Panc1 (cell line): ENCODE measurements at regions not wholly inside any gene's neighbourhood (a gene's known extent, or its start where the extent isn't known, plus 50 kb on each side); places are given as distances from the start of the nearest gene placed in this dataset.

Source experiments
- POLR2AphosphoS5 ChIP-seq: IDR thresholded peaks from 2 replicates; pipeline ENCODE4 v1.6.1; 2012; ENCODE audit warnings: mild to moderate bottlenecking, low read depth, low read length, moderate library complexity
- TF ChIP-seq, protein P1 (sequence below), 2 experiments: IDR thresholded peaks; 2 replicates each; pipeline ENCODE4 v1.6.1; 2011 to 2012; ENCODE audit warnings: low read depth in 2 of 2, control low read depth in 1 of 2, low read length in 1 of 2, mild to moderate bottlenecking in 1 of 2, moderate library complexity in 1 of 2; ENCODE audit not compliant: insufficient read depth in 1 of 2
- TF ChIP-seq, protein P2 (sequence below): fragments of 450-650 bp; IDR thresholded peaks from 2 replicates; pipeline ENCODE4 v1.5.1; 2017; ENCODE audit warnings: mild to moderate bottlenecking

DNA sequence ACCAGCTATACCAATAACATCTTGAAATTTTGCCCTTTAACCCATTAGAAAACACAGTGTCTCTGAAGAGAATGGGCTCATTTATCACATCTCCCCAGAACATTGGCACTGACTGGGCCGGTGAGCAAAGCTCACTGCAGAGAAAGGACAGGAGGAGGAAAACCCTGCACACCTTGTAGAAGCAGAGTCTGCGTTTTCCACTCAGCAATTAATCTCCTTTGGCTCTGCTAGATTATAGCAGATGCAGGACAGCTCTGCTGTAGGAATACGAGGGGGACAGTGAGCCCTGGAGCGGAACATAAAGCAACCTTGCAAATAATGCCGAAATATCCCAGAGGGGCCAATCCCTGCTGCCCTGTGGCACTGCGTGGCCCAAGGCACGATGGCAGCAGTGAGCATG lies 113.9 kb downstream of the TSN start:
- no peak for TF ChIP-seq POLR2AphosphoS5
- TF ChIP-seq, protein P1, sequence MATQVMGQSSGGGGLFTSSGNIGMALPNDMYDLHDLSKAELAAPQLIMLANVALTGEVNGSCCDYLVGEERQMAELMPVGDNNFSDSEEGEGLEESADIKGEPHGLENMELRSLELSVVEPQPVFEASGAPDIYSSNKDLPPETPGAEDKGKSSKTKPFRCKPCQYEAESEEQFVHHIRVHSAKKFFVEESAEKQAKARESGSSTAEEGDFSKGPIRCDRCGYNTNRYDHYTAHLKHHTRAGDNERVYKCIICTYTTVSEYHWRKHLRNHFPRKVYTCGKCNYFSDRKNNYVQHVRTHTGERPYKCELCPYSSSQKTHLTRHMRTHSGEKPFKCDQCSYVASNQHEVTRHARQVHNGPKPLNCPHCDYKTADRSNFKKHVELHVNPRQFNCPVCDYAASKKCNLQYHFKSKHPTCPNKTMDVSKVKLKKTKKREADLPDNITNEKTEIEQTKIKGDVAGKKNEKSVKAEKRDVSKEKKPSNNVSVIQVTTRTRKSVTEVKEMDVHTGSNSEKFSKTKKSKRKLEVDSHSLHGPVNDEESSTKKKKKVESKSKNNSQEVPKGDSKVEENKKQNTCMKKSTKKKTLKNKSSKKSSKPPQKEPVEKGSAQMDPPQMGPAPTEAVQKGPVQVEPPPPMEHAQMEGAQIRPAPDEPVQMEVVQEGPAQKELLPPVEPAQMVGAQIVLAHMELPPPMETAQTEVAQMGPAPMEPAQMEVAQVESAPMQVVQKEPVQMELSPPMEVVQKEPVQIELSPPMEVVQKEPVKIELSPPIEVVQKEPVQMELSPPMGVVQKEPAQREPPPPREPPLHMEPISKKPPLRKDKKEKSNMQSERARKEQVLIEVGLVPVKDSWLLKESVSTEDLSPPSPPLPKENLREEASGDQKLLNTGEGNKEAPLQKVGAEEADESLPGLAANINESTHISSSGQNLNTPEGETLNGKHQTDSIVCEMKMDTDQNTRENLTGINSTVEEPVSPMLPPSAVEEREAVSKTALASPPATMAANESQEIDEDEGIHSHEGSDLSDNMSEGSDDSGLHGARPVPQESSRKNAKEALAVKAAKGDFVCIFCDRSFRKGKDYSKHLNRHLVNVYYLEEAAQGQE (IDR thresholded peaks at IDR 0.05; ENCODE audit: insufficient read depth in 1 of 2, low read depth in 2 of 2, low read length in 1 of 2), result no peak
- TF ChIP-seq, protein P2, sequence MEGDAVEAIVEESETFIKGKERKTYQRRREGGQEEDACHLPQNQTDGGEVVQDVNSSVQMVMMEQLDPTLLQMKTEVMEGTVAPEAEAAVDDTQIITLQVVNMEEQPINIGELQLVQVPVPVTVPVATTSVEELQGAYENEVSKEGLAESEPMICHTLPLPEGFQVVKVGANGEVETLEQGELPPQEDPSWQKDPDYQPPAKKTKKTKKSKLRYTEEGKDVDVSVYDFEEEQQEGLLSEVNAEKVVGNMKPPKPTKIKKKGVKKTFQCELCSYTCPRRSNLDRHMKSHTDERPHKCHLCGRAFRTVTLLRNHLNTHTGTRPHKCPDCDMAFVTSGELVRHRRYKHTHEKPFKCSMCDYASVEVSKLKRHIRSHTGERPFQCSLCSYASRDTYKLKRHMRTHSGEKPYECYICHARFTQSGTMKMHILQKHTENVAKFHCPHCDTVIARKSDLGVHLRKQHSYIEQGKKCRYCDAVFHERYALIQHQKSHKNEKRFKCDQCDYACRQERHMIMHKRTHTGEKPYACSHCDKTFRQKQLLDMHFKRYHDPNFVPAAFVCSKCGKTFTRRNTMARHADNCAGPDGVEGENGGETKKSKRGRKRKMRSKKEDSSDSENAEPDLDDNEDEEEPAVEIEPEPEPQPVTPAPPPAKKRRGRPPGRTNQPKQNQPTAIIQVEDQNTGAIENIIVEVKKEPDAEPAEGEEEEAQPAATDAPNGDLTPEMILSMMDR, result no peak
